ELF-1 (cell line): ENCODE measurements at regions not wholly inside any gene's neighbourhood (a gene's known extent, or its start where the extent isn't known, plus 50 kb on each side); places are given as distances from the start of the nearest gene placed in this dataset.
"Not testable (repeated sequence)": the region's sequence is repeated elsewhere in the genome, so short reads cannot be mapped to it uniquely, and the experiment has no call there.

Source experiments
- DNase-seq: peaks from one replicate; pipeline ENCODE4 v3.0.0-alpha.2; 2016; ENCODE audit warnings: low read depth, low spot score

DNA sequence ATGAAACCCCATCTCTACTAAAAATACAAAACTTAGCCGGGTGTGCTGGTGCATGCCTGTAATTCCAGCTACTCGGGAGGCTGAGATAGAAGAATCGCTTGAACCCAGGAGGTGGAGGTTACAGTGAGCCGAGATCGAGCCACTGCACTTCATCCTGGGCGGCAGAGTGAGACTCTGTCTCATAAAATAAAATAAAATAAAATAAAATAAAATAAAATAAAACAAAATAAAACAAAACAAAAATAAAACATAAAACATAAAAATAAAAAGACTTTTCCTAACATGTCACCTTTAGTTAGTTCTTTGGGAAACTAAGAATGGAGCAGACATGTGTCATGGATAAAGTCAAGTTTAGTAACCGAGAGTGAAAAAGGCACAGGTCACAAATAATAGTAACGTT is 1007.6 kb upstream of the EDIL3 start:
- DNase-seq = not testable (repeated sequence)

DNA sequence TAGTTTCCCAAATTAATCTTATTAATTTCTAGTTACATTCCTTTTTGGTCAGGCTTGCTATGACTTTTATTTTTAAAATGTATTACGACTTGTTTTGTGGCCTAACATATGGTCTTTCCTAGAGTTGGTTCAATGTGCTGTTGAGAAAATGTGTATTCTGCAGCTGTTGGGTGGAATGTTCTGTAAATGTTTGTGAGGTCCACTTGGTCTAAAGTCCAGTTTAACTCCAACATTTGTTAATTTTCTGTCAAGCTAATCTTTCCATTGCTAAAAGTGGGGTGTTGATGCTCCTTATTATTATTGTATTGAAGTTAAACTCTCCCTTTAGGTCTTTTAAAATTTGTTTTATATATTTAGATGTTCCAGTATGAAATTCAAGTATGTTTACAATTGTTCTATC is 1010.8 kb upstream of the EDIL3 start:
- DNase-seq = no peak

DNA sequence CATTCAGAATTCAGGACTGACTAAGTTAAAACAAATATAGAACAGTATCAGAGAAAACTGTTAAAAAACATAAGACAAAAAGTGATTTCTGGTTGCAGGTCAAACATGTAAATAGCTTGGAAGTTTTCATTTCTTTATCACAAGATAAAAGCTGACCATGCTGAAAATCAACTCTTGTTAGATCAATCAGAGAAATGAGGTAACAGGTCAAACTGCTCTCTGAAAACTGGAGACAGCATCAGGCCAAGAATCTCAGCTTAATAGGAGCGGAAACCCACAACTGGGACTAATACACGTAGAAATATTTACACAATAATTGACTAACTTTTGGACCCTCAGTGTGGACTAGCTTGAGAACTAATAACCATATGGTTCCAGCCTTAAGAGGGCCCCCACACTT is 1012.8 kb upstream of the EDIL3 start:
- no peak for DNase-seq

DNA sequence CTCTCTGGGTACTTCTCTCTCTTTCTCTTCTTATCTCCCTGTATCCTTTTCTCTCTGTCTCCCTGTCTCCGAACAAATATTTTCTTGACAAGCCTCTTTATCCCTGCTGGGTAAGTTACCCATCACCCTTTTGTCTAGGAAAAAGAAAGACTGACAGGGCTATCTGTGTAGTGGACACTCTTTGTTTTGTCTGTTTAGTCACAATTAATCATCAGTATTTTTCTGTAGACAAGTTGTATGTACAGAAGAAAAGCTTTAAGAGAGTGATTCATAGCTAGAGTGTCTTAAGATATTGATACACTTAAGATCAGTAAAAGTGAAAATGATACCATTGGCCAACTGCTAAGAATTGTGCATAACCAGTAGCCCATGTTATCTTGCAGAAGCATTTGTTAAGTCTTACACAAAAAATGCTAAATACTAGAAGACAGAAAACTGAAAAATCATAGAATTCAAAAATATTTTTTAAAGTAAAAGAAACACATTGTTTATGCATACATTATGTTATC is 1043.8 kb upstream of the EDIL3 start:
- no peak for DNase-seq

DNA sequence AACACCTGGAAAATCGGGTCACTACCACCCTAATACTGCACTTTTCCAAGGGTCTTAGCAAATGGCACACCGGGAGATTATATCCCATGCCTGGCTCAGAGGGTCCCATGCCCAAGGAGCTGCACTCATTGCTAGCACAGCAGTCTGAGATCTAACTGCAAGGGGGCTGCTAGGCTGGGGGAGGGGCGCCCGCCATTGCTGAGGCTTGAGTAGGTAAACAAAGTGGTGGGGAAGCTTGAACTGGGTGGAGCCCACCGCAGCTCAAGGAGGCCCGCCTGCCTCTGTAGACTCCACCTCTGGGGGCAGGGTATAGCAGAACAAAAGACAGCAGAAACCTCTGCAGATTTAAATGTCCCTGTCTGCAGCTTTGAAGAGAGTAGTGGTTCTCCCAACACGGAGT is 1047.0 kb upstream of the EDIL3 start:
- not testable (repeated sequence) for DNase-seq

DNA sequence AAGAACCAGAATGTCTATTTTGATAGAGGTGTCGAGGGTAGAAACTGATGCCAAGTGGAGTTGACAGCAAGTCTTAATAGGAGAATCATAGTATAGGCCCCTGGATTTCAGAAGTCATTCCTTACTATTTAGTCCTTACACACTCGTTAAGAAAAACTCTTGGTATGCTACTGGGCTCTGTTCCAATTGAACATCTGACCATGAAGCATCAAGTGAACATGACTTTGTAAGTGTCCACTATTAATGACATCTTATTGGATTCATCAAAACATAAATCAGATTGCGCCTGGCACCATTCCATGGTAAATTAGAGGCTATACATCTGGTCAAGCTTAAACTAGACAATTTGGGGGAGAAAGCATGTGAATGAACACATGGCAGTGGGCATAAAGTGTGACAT is 1056.5 kb upstream of the EDIL3 start:
- no peak for DNase-seq

DNA sequence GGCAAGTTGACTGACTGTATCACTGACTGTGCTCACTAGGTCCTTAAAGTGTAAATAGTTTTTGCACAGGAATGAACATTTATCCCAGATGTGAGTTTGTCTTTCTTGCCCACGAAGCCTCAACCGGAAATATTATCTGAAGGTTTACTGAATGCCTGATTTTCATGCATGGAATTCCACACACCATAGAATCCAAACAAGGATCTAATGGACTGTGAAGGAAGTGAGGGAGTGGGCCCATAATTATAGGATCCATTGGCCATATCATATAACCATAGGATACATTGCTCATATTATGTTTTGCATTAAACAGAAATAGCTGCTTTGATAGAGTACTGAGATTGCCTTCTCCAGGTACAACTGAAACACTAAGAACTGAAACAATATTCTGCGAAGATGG is 1057.2 kb upstream of the EDIL3 start:
- no peak for DNase-seq

DNA sequence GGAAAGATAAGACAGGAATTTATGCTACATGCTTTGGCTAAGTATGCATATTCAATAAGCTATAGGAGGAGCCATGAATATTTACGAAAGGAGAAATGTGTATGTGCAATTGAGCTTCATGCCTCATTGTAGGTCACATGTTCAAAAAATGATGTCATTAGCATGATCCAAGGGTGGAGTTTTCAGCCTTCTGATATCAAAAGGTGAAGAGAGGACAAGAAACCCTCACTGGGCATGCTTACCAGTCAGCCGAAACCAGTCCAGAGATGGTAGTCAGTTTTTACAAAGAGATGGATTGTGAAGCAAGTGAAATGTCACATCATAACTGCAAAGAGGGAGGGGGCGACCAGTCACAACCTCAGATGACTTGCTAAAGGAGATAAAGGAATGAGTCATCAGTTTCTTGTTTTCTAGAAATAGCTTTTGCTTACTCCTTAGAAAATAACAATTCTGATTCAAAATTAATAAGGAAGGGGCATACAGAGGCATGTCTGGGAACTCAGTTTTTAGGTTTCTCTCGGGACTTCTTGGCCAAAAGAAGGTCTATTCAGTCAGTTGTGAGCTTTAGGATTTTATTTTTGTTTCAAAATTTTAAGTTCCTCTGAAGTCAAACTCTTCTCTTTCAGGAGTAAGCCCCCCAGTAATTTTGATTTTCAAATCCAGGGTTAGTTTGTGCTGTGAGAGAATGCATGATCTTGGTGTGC is 1067.8 kb upstream of the EDIL3 start:
- no peak for DNase-seq

DNA sequence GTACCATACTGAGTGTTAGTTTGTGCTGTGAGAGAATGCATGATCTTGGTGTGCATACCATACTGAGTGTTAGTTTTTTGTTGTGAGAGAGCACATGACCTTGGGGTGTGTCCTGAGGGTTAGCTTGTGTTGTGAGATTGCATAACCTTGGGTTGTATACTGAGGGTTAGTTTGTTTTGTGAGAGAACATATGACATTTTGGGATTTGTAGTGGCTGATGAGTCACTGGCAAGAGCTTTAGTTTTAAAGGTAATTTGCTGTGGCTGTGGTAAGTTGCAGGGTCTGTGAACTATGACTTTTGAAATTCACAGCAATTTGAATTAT is 1068.3 kb upstream of the EDIL3 start:
- no peak for DNase-seq

DNA sequence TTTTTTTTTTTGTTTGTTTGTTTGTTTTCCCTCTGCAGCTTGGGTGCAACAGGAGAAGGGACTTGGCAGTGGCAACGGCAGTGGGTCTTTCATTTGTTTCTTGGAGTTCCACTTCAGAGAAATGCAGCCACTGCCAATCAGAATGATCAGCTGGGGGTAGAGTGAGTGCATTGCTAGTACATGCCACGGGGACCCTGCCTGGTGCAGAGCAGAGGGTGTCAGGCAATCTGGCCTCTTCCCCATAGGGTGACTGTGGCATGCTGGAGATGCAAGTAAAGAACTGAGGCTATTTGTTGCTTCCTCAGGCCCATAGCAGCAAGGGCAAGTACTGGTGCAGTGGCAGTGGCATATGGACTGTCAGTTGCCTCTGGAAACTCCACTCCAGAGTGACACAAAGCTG is 1073.6 kb upstream of the EDIL3 start:
- no peak for DNase-seq

DNA sequence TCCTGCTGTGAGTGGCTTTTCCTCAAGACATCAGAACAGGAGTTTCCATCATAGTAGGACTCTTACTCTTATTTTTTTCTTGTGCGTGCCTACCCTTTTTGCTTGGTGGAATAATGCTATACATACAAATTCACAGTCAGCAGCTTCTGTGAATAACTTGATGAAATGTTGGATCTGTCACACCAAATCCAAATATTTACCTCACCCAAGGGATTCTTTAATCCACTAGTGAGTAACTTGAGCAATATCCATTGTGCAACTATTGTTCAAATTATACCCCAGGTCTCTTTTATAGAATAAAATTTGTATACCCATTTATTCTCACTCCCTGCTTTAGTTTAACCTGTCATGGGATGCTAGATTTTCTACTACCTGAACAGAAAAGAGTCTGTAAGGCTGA is 1078.3 kb upstream of the EDIL3 start:
- no peak for DNase-seq

DNA sequence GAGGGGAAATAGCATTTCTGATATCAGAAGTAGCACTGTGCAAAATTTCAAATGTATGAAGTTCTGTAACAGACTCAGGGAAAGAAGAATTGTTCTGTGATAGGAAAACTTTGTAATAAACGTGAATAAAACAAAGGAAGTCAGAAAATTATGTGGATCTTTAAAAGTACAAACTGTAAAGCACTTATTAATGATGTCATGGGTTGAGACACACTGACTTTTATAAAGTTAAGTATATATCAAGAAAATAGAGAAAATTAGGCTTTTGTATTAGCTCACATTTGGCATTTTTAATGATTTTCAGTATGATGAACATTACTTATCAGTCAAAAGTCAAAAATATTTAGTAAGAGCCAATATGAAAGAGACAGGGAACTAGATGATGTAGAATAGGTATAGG is 1081.7 kb upstream of the EDIL3 start:
- no peak for DNase-seq

DNA sequence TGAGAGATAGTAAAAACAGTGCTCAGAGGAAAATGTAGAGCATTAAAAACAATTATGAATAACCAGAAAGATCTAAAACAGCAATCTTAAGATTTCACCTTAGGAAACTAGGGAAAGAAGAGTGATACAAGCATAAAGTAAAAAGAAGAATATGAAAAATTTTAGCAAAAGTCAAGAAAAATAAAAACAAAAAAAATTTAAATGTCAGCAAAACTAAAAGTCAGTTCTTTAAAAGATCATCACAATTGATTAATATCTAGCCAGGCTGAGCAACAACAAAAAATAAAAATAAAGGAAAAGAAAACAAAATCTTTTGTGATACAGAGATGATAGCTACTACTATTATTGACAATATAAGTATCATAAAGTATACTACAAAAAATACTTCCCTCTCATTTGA is 1088.1 kb upstream of the EDIL3 start:
- DNase-seq = no peak

DNA sequence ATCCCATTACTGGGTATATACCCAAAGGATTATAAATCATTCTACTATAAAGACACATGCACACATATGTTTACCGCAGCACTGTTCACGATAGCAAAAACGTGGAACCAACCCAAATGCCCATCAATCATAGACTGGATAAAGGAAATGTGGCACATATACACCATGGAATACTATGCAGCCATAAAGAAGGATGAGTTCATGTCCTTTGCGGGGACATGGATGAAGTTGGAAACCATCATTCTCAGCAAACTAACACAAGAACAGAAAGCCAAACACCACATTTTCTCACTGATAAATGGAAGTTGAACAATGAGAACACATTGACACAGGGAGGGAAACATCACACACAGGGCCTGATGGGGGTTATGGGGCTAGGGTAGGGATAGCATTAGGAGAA is 1090.5 kb upstream of the EDIL3 start:
- not testable (repeated sequence) for DNase-seq

DNA sequence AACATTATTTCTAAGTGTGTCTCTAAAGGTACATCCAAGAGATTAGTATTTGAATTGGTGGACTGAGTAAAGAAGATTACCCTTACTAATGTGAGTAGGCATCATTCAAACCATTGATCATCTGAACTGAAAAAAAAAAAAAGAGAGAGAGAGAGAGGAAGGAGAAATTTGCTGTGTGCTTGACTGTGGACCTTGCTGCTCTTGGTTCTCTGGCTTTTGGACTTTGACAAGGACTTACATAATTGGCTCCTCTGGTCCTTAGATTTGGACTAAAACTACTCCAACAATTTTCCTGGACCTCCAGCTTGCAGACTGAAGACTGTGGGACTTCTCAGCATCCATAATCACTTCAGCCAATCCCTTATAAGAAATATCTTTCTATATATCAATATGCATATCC is 1091.9 kb upstream of the EDIL3 start:
- DNase-seq = no peak

DNA sequence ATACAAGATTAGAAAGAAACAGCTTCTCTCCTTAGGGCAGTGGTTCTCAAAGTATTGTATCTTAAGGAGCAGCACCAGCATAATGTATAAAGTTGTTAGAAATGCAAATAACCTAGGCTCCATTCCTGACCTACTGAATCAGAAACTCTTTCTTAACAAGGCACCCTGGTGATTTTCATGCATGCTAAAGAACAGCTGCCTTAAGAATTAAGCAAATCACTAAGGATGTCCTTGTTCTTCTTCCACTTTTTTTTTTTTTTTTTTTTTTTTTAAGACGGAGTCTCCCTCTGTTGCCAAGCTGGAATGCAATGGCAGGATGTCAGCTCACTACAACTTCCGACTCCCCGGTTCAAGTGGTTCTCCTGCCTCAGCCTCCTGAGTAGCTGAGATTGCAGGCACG is 1095.2 kb upstream of the EDIL3 start:
- DNase-seq = no peak

DNA sequence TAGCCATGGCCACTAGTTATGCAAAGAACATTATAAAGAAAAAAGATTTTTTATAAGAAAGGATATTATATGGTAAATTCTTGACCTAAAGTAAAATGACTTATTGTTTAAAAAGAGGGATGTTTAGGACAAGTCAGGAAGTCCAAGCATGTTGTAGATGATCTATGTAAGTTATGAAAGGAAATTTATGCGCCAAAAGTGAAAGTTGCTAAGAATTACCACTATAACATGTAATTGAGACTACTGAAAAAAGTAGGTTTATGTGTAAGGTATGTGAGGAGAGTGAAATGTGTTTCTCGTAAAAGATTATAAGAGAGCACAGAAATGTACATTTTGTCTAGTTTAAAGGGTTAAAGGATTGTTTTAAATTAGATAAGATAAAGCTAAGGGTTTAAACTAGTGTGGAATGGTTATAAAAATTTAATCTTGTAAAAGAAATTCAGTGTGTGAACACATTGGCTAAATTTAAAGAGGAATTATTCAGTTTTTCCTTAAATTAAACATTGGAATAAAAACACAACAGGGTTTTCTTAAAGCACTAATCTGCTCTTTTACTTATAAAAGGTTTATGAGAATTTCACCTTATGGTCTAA is 1100.4 kb upstream of the EDIL3 start:
- no peak for DNase-seq

DNA sequence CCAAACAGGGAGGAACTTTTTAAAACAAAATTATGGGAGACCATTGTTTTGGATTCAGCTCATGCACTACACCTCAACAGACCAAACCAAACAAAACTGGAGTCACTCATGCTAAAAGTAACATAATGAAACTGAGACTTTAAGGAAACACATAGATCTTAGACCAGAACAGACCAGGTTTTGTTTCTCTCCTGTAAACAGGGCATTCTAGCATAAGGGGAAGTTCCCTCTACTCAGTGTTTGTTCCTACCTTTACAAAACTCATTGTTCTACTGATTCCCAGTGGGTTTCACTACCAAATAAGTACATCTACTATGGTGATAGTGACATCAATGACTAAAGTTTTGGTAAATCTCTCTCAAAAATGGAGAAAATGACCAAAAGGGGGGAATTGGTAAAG is 1103.6 kb upstream of the EDIL3 start:
- no peak for DNase-seq

DNA sequence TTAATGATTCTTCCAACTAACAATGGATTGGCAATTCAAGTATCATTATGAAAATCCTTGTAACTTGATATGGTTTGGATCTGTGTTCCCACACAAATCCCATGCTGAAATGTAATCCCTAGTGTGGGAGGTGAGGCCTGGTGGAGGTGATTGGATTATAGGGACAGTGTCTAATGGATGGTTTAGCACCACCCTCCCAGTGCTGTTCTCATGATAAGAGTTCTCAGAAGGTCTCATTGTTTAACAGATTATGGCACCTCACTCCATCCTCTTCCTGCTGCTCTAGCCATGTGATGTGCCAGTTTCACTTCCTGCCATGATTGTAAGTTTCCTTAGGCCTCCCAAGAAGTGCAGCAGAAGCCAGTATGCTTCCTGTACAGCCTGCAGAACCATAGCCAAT is 1116.2 kb upstream of the EDIL3 start:
- DNase-seq = peak; percentile 7

DNA sequence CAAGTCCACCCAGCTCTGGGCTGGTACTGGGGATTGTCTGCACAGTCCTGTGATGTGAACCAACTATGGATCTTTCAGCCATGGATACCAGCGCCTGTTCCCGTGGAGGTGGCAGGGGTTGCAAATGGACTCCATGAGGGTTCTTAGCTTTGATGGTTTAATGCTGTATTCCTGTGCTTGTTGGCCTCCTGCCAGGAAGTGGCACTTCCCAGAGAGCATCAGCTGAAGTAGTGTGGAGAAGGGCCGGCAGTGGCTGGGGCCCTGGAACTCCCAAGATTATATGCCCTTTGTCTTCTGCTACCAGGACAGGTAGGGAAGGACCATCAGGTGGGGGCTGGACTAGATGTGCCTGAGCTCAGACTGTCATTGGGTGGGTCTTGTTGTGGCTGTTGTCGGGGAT is 1104.8 kb upstream of the COX7C start:
- DNase-seq = no peak

DNA sequence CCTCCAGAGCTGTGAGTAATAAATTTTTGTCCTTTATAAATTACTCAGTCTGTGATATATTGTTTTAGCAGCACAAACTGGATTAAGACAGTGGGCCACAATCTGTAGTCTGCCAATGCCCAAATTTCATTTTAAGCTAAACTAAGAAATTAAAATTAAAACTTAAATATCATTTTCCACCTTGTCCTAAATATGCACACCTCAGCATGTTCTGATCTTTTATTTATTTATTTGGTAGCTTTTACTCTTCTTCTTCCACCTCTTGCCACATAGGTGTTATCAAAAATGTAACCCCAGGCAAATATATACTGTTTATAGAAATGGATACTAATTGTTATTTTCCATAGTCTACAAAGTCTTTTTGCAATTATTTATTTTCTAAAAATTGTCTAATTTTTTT is 1102.2 kb upstream of the COX7C start:
- no peak for DNase-seq

DNA sequence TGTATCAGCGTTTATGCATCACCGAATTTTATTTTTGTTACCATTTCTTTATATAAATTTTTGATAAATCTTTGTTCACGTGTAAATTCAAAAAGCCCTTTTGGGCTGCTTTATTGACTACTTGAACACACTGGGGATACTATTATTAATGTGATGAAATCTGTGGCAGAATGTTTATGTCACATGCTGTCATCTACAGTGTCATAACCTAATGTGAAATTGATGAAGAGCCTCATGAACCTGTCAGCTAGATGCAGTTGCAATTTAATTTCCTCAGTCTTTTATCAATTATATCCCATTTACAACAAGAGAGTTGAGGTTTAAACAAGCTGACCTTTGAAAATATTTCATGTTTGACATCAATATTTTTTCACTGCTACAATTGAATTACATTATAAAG is 1100.4 kb upstream of the COX7C start:
- DNase-seq = no peak

DNA sequence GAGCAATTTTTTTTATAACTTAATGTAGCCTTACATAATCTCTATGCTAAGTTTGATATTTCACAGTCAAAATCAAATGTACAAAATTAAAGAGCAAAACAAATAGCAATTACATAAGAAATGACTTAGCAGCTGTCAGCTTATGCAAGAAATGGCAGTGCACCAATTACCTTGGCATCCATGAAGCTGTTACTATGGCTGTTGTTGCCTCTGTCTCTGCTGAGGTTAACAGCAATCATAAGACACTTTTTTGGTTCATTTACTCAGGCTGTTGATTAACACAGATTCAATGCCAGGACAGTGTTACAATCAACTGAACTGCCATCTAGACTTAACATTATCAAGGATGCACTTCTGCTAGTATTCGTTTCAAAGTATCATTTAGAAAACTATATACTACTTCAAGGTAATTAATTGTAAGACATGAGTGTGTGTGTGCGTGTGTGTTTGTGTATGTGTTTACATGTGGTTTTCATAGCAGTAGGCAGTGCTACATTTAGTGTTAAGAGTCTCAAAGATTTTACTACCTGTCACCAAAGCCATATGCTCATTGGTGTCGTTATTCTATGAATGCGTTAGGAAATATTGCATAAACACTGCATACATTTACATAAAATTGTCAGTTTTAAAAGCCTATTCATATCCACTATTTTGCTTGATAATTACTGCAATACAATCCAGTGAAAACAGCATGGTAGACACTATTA is 1084.2 kb upstream of the COX7C start:
- DNase-seq = no peak
